ENCODE measurements at regions not wholly inside any gene's neighbourhood (a gene's known extent, or its start where the extent isn't known, plus 50 kb on each side); places are given as distances from the start of the nearest gene placed in this dataset.
A peak's percentile ranks its signal among the peaks of the same experiment; 100 is the strongest.

GRCh38 chr12:46884362-46884761 lies 58.6 kb upstream of the SLC38A4 start:
- no peak overlapping the region for H3K27ac ChIP-seq
- H3K4me3 ChIP-seq: no peak overlapping the region
- H3K27me3 ChIP-seq (replicated peaks): no peaks in the 10 kb centered on the region
- H3K9me3 ChIP-seq (replicated peaks): no peaks in the 10 kb centered on the region
- DNase-seq (ENCODE audit: low read depth in 1 of 2, low spot score in 2 of 2): no peak
- no peaks in the 10 kb centered on the region for H3K36me3 ChIP-seq
- peaks cover 28% of the 10 kb centered on the region for H3K4me1 ChIP-seq (replicated peaks)

DNA sequence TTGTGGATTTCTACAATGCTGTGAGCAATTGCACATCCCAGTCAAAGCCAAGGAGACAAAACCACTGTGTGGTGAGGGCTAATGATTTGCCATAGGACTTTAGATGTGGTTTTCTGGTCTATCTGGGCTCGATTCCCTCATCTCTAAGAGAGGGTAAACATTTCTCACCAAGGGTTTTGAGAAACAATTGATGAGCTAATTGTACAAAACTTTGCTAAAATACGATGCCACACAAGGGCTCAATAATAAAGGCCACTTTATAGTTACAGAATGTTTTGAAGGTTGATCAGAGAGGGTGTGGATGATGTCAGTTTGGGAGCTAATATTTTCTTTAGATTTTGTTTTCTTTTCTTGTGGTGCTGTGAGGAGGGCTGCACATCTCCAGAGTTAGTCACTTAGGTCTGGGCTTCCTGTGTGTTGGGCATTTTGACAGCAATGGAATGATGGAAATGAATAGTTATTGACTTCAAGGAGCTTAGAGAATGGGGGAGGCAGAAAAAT lies 60.8 kb upstream of the SLC38A4 start:
- DNase-seq (ENCODE audit: low read depth in 1 of 2, low spot score in 2 of 2): peak; percentile 71 to 95
- H3K4me3 ChIP-seq: no peak overlapping the region
- H3K9me3 ChIP-seq (replicated peaks): no peaks in the 10 kb centered on the region
- H3K27ac ChIP-seq: peak overlapping the region; percentile 37
- peaks cover 28% of the 10 kb centered on the region for H3K4me1 ChIP-seq (replicated peaks)
- H3K36me3 ChIP-seq: no peaks in the 10 kb centered on the region
- no peaks in the 10 kb centered on the region for H3K27me3 ChIP-seq (replicated peaks)

GRCh38 chr12:46887870-46888269 lies 62.1 kb upstream of the SLC38A4 start:
- Histone ChIP-seq H3K36me3 (no peaks in the 10 kb centered on the region), H3K4me1 (replicated peaks) (peaks cover 28% of the 10 kb centered on the region), H3K27me3 (replicated peaks) (no peaks in the 10 kb centered on the region), H3K9me3 (replicated peaks) (no peaks in the 10 kb centered on the region), H3K27ac (no peak overlapping the region), H3K4me3 (no peak overlapping the region)
- peak in 1 of 2 experiments; percentile 37 for DNase-seq (ENCODE audit: low read depth in 1 of 2, low spot score in 2 of 2)

GRCh38 chr12:46888568-46888967 lies 62.8 kb upstream of the SLC38A4 start:
- Histone ChIP-seq H3K9me3 (replicated peaks) (no peaks in the 10 kb centered on the region), H3K36me3 (no peaks in the 10 kb centered on the region), H3K27me3 (replicated peaks) (no peaks in the 10 kb centered on the region), H3K27ac (no peak overlapping the region), H3K4me3 (no peak overlapping the region), H3K4me1 (replicated peaks) (peaks cover 28% of the 10 kb centered on the region)
- DNase-seq (ENCODE audit: low read depth in 1 of 2, low spot score in 2 of 2): no peak

- Histone ChIP-seq H3K36me3 (peaks cover 3% of the 10 kb centered on the region; the same call in 1 of the 2 replicates), H3K27ac (no peak overlapping the region), H3K9me3 (replicated peaks) (no peaks in the 10 kb centered on the region), H3K4me3 (no peak overlapping the region), H3K27me3 (replicated peaks) (no peaks in the 10 kb centered on the region), H3K4me1 (replicated peaks) (peaks cover 20% of the 10 kb centered on the region)
- DNase-seq (ENCODE audit: low read depth in 1 of 2, low spot score in 2 of 2): peak in 1 of 2 experiments; percentile 20
Measured at GRCh38 chr12:46891306-46891705, 65.5 kb upstream of the SLC38A4 start.

- peaks cover 15% of the 10 kb centered on the region for H3K4me1 ChIP-seq (replicated peaks)
- no peak overlapping the region for H3K4me3 ChIP-seq
- H3K36me3 ChIP-seq: peaks cover 9% of the 10 kb centered on the region
- peaks cover under 1% of the 10 kb centered on the region for H3K9me3 ChIP-seq (replicated peaks)
- no peaks in the 10 kb centered on the region for H3K27me3 ChIP-seq (replicated peaks)
- DNase-seq (ENCODE audit: low read depth in 1 of 2, low spot score in 2 of 2): no peak
- H3K27ac ChIP-seq: no peak overlapping the region
Measured at GRCh38 chr12:46892034-46892705, 66.4 kb upstream of the SLC38A4 start.

DNA sequence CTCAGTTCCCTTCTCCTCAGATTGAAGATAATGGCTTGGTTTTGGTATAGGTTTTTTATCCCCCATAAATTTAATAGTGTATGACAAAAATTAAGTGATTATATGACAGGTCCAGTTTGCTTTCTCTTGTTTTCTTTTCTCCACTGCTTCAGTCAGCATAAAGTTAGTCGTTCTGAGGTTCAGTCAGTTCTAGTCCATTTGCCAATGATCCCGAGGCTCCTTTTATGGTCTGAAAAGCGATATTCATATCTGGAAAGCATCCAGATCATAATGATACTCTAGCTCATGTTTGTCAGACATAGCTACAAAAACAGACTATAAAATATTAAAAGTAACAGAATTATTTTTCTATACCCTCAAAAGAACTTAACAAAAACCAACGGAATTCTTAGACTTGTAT lies 67.1 kb upstream of the SLC38A4 start:
- Histone ChIP-seq H3K36me3 (peaks cover 16% of the 10 kb centered on the region), H3K27me3 (replicated peaks) (no peaks in the 10 kb centered on the region), H3K4me3 (no peak overlapping the region), H3K9me3 (replicated peaks) (peaks cover 8% of the 10 kb centered on the region), H3K27ac (no peak overlapping the region), H3K4me1 (replicated peaks) (peaks cover 8% of the 10 kb centered on the region)
- no peak for DNase-seq (ENCODE audit: low read depth in 1 of 2, low spot score in 2 of 2)

DNA sequence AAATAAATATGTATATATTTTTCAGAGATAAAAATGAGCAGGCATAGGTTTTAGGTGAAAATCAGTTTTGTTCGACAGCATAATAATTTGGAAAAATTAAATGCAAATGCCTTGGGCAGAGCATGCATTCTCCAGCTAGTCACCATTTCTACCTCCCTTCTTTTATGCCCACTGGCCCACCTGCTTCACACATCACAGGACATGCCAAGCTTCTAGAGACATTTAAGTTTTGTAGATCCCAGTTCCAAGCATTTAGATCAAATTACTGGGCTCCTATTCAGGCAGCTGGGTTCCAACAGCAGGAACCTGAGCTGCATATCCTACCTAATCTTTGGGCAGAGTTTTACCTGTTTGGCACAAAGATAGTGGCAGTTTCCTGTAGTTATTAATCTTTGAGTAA lies 67.6 kb upstream of the SLC38A4 start:
- peaks cover 18% of the 10 kb centered on the region for H3K36me3 ChIP-seq
- no peak overlapping the region for H3K27ac ChIP-seq
- H3K4me3 ChIP-seq: no peak overlapping the region
- peaks cover 2% of the 10 kb centered on the region for H3K4me1 ChIP-seq (replicated peaks)
- DNase-seq (ENCODE audit: low read depth in 1 of 2, low spot score in 2 of 2): no peak
- peaks cover 8% of the 10 kb centered on the region for H3K9me3 ChIP-seq (replicated peaks)
- no peaks in the 10 kb centered on the region for H3K27me3 ChIP-seq (replicated peaks)

- DNase-seq (ENCODE audit: low read depth in 1 of 2, low spot score in 2 of 2): peak; percentile 64 to 69
- H3K27ac ChIP-seq: no peak overlapping the region
- no peaks in the 10 kb centered on the region for H3K27me3 ChIP-seq (replicated peaks)
Measured at GRCh38 chr12:46895726-46896125, 69.9 kb upstream of the SLC38A4 start.

DNA sequence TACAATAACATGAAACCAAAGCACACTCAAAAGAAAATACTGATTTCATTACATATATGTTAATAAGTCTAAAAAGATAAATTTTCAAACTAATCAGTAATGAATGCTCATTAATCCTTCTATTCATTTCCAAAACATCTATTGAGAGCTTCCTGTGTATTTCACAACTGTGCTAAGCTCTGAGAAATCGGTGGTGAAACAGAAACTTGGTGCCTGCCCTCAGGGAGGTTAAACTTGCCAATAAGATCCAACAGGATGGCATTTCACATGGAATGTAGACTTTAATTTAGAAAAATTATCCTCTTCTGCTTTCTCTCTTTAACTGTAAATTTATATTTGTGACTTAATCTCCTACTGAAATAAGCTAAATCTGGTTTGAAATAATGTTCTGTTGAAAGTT lies 70.9 kb upstream of the SLC38A4 start:
- peaks cover 18% of the 10 kb centered on the region for H3K36me3 ChIP-seq
- H3K27me3 ChIP-seq (replicated peaks): no peaks in the 10 kb centered on the region
- no peaks in the 10 kb centered on the region for H3K4me1 ChIP-seq (replicated peaks)
- H3K9me3 ChIP-seq (replicated peaks): peaks cover 8% of the 10 kb centered on the region
- H3K4me3 ChIP-seq: no peak overlapping the region
- H3K27ac ChIP-seq: no peak overlapping the region
- peak; percentile 70 to 72 for DNase-seq (ENCODE audit: low read depth in 1 of 2, low spot score in 2 of 2)

More at GRCh38 chr12:46895726-46896125, 69.9 kb upstream of the SLC38A4 start:
- Histone ChIP-seq H3K4me3 (no peak overlapping the region), H3K9me3 (replicated peaks) (peaks cover 8% of the 10 kb centered on the region), H3K36me3 (peaks cover 18% of the 10 kb centered on the region), H3K4me1 (replicated peaks) (no peaks in the 10 kb centered on the region)

DNA sequence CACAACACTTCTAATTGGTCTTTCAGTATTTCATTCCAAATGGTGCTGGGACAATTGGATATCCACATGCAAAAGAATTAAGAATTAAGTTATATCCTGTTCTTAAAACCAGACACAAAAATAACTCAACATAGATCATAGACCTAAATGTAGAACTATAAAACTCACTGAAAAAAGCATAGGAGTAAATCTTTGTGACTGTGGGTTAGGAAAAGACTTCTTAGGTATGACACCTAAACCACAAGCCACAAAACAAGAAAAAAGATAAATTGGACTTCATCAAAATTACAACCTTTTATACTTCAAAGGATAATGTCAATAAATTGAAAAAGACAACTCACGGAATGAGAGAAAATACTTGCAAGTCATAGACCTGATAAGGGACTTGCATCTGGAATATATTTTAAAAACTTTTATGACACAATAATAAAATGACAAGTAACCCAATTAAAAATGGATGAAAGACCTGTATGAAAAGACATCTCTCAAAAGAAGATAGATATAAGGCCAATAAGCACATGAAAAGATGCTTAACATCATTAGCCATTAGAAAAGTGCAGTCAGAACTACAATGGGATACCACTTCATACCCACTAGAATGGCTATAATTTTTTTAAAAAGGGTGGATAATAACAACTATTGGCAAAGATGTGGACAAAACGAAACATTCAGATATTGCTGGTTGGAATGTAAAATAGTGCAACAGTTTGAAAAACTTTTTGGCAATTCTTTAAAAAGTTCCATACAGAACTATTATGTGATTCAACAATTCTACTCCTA lies 72.5 kb upstream of the SLC38A4 start:
- Histone ChIP-seq H3K27ac (no peak overlapping the region), H3K4me3 (no peak overlapping the region), H3K9me3 (replicated peaks) (peaks cover 8% of the 10 kb centered on the region), H3K4me1 (replicated peaks) (no peaks in the 10 kb centered on the region), H3K27me3 (replicated peaks) (no peaks in the 10 kb centered on the region), H3K36me3 (peaks cover 18% of the 10 kb centered on the region)
- peak in 1 of 2 experiments; percentile 62 for DNase-seq (ENCODE audit: low read depth in 1 of 2, low spot score in 2 of 2)

GRCh38 chr12:46898989-46899388 lies 73.2 kb upstream of the SLC38A4 start:
- Histone ChIP-seq H3K27ac (no peak overlapping the region), H3K36me3 (peaks cover 18% of the 10 kb centered on the region), H3K4me3 (no peak overlapping the region), H3K4me1 (replicated peaks) (peaks cover 4% of the 10 kb centered on the region), H3K9me3 (replicated peaks) (peaks cover 8% of the 10 kb centered on the region), H3K27me3 (replicated peaks) (no peaks in the 10 kb centered on the region)
- peak in 1 of 2 experiments; percentile 69 for DNase-seq (ENCODE audit: low read depth in 1 of 2, low spot score in 2 of 2)

DNA sequence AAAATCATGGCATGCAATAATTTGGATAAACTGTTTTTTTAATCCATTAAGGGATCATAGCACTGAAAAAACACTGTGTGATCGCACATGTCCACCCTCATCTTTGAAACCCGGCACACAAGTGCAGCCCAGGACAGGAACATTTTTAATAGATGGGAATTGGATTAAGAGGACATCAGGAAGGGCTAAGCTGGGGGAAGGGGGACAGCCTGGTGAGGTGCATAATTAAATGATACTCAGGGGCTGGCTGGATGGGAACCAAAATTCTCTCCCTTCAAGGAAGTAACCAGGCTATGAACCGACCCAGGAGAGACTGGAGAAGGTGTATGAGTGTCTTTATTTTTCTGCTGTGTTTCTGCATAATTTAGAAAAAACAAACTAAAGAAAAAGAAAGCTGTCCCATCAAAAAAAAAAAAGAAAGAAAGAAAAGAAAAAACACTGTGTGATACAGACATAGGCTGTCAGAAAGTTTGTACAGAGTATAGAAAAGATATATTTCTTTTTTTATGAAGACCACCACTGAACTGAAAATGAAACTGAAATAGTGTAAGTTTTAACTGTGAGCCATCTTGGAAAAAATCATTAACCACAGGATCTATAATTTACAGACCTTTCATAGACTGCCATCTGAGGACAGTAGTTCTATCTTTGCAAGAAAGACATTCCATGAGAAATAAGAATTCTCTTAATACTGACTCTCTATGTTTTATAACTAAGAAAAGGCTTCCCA lies 75.1 kb upstream of the SLC38A4 start:
- peaks cover 23% of the 10 kb centered on the region for H3K4me1 ChIP-seq (replicated peaks)
- no peak overlapping the region for H3K27ac ChIP-seq
- peaks cover 8% of the 10 kb centered on the region for H3K9me3 ChIP-seq (replicated peaks)
- H3K27me3 ChIP-seq (replicated peaks): no peaks in the 10 kb centered on the region
- H3K36me3 ChIP-seq: peaks cover 15% of the 10 kb centered on the region
- DNase-seq (ENCODE audit: low read depth in 1 of 2, low spot score in 2 of 2): peak in 1 of 2 experiments; percentile 87
- no peak overlapping the region for H3K4me3 ChIP-seq
